ENCODE measurements at regions not wholly inside any gene's neighbourhood (a gene's known extent, or its start where the extent isn't known, plus 50 kb on each side); places are given as distances from the start of the nearest gene placed in this dataset.

- Histone ChIP-seq H3K27ac (no peak overlapping the region), H3K27me3 (replicated peaks) (no peaks in the 10 kb centered on the region), H3K4me3 (ENCODE audit: low read depth, low read length) (no peak overlapping the region), H3K36me3 (replicated peaks) (no peaks in the 10 kb centered on the region)
- in situ Hi-C loops (cut with HindIII; ENCODE audit: low pct_ligation_motif_present, low sequenced_read_pairs) = no loop called here
- no peak for TF ChIP-seq CTCF (IDR thresholded peaks at IDR 0.05; ENCODE audit: low read depth, low read length, missing control alignments)
- no peak for DNase-seq
Observed at GRCh38 chr6:67073938-67074337, 1366.9 kb upstream of the EYS start.

GRCh38 chr6:67068781-67069180, 1361.8 kb upstream of the EYS start:
- in situ Hi-C loops (cut with HindIII; ENCODE audit: low pct_ligation_motif_present, low sequenced_read_pairs) = no loop called here
- Histone ChIP-seq H3K4me3 (ENCODE audit: low read depth, low read length) (no peak overlapping the region), H3K36me3 (replicated peaks) (no peaks in the 10 kb centered on the region), H3K27ac (no peak overlapping the region), H3K27me3 (replicated peaks) (no peaks in the 10 kb centered on the region)
- DNase-seq = no peak
- no peak for TF ChIP-seq CTCF (IDR thresholded peaks at IDR 0.05; ENCODE audit: low read depth, low read length, missing control alignments)

GRCh38 chr6:67064323-67064722, 1357.3 kb upstream of the EYS start:
- no peak for DNase-seq
- TF ChIP-seq CTCF (IDR thresholded peaks at IDR 0.05; ENCODE audit: low read depth, low read length, missing control alignments) = no peak
- no peak overlapping the region for H3K4me3 ChIP-seq (ENCODE audit: low read depth, low read length)
- no peaks in the 10 kb centered on the region for H3K27me3 ChIP-seq (replicated peaks)
- H3K36me3 ChIP-seq (replicated peaks) = no peaks in the 10 kb centered on the region
- in situ Hi-C loops (cut with HindIII; ENCODE audit: low pct_ligation_motif_present, low sequenced_read_pairs) = no loop called here
- no peak overlapping the region for H3K27ac ChIP-seq

- DNase-seq = no peak
- Histone ChIP-seq H3K4me3 (ENCODE audit: low read depth, low read length) (no peak overlapping the region), H3K36me3 (replicated peaks) (no peaks in the 10 kb centered on the region)
Observed at GRCh38 chr6:67047996-67048395, 1341.0 kb upstream of the EYS start.

GRCh38 chr6:67045076-67045475, 1338.0 kb upstream of the EYS start:
- Histone ChIP-seq H3K4me3 (ENCODE audit: low read depth, low read length) (no peak overlapping the region), H3K27ac (no peak overlapping the region), H3K27me3 (replicated peaks) (no peaks in the 10 kb centered on the region), H3K36me3 (replicated peaks) (no peaks in the 10 kb centered on the region)
- no peak for DNase-seq
- in situ Hi-C loops (cut with HindIII; ENCODE audit: low pct_ligation_motif_present, low sequenced_read_pairs) = no loop called here
- TF ChIP-seq CTCF (IDR thresholded peaks at IDR 0.05; ENCODE audit: low read depth, low read length, missing control alignments) = no peak

More at GRCh38 chr6:67047996-67048395, 1341.0 kb upstream of the EYS start:
- TF ChIP-seq CTCF (IDR thresholded peaks at IDR 0.05; ENCODE audit: low read depth, low read length, missing control alignments) = no peak
- no peaks in the 10 kb centered on the region for H3K27me3 ChIP-seq (replicated peaks)
- in situ Hi-C loops (cut with HindIII; ENCODE audit: low pct_ligation_motif_present, low sequenced_read_pairs) = no loop called here
- no peak overlapping the region for H3K27ac ChIP-seq

- no peak for TF ChIP-seq CTCF (IDR thresholded peaks at IDR 0.05; ENCODE audit: low read depth, low read length, missing control alignments)
- no peaks in the 10 kb centered on the region for H3K27me3 ChIP-seq (replicated peaks)
- DNase-seq = no peak
- H3K27ac ChIP-seq = no peak overlapping the region
- no peaks in the 10 kb centered on the region for H3K36me3 ChIP-seq (replicated peaks)
- H3K4me3 ChIP-seq (ENCODE audit: low read depth, low read length) = no peak overlapping the region
- in situ Hi-C loops (cut with HindIII; ENCODE audit: low pct_ligation_motif_present, low sequenced_read_pairs) = no loop called here
Observed at GRCh38 chr6:67031451-67031850, 1324.4 kb upstream of the EYS start.

Measured in brain microvascular endothelial cell (primary cell).